ENCODE measurements at regions not wholly inside any gene's neighbourhood (a gene's known extent, or its start where the extent isn't known, plus 50 kb on each side); places are given as distances from the start of the nearest gene placed in this dataset.
"Not testable (repeated sequence)": the region's sequence is repeated elsewhere in the genome, so short reads cannot be mapped to it uniquely, and the experiment has no call there.

DNA sequence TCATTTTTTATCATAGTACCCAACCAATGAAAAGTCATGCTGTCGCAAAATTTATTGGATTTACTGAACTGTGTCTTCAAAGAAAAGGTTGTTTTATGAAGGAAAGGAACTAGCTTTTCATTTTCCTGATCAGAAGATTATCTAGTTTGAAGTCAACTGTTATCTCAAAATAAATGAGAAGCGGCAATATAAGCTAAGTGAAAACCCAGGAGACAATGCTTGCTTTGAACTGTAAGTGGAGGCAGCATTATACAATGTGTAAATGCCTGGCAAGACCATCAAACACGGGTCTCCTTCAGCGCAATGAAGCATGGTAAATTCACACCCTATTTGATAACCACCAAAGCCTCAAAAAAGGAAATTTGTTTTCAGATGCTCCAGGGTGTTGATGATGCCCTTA, 134.4 kb upstream of the PTBP2 start:
- DNase-seq (ENCODE audit: low spot score): no peak
- intact Hi-C loops (cut with DNase I): no loop called here
- ATAC-seq: no peak

DNA sequence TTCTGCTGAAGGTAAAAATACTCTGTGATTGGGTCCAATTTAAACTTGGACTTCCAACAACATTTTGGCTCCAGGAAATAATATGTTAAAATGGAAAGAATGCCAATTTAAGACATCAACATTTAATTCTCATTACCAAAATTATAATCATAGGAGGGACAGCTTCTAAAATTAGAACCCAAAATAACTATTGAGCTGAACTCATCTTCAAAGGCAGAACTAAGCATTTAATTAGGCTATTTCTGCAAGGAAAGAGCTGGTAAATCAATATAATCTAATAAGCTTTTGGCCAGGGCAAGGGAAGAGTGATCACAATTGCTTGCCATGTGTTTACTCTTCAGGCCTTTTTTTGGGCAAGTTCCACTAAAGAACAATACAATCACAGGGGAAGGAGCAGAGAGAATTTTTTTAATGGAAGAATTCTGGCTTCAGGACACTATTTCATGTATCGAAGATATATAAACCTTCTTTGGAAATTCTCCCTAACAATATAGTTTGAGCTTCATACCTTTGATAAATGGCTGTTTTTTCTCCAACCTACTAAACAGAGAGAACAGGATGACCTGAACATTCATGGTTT, 133.1 kb upstream of the PTBP2 start:
- ATAC-seq: no peak
- intact Hi-C loops (cut with DNase I): no loop called here
- no peak for DNase-seq (ENCODE audit: low spot score)

DNA sequence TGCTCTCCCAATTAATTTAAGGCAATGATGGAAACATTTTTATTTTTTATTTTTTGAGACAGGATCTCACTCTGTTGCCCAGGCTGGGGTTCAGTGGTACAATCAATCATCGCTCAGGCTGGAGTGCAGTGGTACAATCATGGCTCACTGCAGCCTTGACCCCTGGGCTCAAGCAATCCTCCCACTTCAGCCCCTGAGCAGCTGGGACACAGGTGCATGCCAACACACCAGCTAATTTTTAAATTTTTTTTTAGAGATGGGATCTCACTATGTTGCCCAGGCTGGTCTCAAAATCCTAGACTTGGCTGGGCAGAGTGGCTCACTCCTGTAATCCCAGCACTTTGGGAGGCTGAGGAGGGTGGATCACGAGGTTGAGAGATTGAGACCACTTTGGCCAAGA, 126.1 kb upstream of the PTBP2 start:
- DNase-seq (ENCODE audit: low spot score); ATAC-seq; intact Hi-C loops (cut with DNase I): not testable (repeated sequence)

DNA sequence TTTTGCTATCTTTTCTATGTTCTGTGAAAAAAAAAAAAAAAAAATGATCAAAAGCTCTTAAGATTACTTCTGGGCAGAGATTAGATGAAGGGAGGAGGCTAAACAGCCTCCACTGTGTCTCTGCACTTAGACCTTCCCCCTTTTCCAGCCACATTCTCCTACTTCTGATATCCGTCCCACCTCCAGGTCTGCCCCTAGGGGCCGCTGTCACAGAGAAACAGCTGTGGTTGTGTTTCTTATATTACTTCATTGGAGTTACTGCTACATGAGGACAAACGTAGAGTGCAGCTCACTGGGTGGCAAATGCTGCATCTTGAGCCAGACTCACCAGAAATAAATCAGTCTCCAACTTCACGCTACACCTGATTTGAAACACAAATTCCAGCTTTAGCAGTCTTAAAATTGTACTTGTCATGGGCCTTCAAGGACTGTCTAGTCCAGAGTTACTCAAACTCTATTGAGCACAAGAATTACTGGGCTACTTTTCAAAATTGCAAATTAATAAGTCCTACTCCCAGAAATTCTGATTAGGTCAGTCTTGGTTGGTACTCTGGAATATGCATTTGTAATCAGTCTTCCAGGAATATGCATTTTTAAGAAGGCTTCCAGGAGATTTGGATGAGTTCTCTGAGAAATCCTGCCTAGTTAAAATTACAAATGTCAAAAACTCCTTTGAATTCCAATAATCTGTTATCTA, 125.2 kb upstream of the PTBP2 start:
- DNase-seq (ENCODE audit: low spot score) (no peak), ATAC-seq (no peak)
- intact Hi-C loops (cut with DNase I): no loop called here

DNA sequence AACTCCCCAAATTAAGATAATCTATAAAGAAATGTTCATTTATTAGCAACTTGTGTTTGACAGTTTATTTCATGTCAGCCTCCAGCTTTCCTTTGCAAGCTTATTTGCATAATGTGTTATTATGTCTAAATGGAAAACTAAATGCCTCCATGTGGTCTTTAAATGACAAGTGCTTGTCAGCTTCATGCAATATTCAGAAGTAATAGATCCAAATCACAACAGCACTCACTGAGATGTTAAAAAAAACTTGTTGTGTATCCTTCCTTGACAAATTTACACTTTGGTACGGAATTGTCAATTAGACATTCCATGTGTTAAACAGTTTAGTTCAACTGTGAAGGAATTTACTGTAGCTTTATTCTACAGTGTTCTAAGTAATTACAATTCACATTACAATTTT, 124.4 kb upstream of the PTBP2 start:
- intact Hi-C loops (cut with DNase I): no loop called here
- no peak for ATAC-seq
- no peak for DNase-seq (ENCODE audit: low spot score)

DNA sequence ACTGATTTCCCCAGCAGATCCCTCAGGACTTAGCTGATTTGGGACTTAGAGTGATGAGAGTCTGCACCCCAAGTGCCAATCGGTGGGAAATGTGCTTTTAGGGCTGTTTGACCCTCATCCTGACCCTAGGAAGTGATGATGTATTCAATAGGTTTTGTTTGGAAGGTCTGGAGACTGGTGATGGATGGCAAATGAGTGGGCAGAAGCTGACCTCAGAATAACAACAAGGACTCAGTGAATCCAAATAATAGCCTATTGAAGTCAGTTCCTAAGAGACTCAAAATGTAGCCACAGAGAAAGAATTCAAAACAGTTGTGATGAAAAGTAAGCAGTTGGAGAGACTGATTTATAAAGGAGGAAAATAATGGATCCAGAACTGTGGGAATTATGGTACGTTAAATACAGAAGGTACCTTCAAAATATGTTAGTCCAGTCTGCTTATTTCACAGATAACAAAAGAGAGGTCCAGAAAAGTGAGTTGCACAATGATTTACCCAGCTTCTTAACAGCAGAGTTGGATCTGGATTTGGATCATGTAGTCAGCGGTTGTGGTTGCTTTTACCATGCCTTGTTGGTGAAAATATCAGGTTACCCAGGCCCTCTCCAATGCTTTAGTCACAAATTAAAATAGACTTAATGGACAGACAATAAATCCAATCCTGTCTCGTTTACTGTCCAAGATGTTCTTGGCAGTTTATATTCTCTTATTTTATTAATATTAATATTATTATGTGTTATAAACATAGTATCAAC, 123.0 kb upstream of the PTBP2 start:
- peak; percentile 76 for ATAC-seq
- intact Hi-C loops (cut with DNase I): no loop called here

DNA sequence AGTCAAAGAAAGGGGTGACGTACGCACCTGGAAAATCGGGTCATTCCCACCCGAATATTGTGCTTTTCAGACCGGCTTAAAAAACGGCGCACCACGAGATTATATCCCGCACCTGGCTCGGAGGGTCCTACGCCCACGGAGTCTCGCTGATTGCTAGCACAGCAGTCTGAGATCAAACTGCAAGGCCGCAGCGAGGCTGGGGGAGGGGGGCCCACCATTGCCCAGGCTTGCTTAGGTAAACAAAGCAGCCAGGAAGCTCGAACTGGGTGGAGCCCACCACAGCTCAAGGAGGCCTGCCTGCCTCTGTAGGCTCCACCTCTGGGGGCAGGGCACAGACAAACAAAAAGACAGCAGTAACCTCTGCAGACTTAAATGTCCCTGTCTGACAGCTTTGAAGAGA, 117.0 kb upstream of the PTBP2 start:
- DNase-seq (ENCODE audit: low spot score); ATAC-seq; intact Hi-C loops (cut with DNase I): not testable (repeated sequence)

More for the DNA sequence above, 123.0 kb upstream of the PTBP2 start:
- no peak for DNase-seq (ENCODE audit: low spot score)

DNA sequence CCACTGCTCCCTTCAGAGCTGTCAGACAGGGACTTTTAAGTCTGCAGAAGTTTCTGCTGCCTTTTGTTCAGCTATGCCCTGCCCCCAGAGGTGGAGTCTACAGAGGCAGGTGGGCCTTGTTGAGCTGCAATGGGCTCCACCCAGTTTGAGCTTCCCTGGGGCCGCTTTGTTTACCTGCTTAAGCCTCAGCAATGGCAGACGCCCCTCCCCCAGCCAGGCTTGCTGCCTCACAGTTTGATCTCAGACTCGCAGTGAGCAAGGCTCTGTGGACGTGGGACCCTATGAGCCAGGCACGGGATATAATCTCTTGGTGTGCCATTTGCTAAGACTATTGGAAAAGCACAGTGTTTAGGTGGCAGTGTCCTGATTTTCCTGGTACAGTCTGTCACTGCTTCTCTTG, 104.2 kb upstream of the PTBP2 start:
- DNase-seq (ENCODE audit: low spot score); intact Hi-C loops (cut with DNase I); ATAC-seq: not testable (repeated sequence)

DNA sequence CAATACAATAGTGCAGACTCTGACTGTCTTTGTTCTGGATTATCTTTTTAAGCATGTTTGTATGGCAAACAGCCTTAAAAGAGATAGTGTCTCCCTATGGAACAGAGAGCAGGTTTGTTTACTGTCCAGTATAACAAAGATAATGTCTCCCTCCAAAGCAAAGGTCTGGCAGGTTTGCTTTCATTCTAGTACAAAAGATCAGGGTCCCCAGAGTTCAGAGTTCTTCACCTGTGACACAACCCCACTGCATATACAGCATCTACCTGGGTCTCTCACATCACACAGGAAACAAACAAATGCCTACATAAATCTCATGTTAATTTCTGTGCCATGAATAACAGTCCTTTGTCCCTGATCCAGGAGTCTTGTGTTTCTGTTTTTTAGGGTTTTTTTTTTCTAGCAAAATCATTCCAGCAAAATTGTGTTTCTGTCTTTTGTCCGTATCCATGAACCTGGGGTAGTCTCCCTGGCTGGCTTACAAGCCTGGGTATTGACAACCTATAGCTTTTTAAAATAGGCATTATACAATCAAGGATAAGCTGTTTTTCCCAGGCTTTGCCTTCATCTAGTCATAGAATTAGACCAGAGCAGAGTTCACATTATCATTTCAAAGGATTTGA, 89.4 kb upstream of the PTBP2 start:
- ATAC-seq (no peak), DNase-seq (ENCODE audit: low spot score) (no peak)
- intact Hi-C loops (cut with DNase I): no loop called here

DNA sequence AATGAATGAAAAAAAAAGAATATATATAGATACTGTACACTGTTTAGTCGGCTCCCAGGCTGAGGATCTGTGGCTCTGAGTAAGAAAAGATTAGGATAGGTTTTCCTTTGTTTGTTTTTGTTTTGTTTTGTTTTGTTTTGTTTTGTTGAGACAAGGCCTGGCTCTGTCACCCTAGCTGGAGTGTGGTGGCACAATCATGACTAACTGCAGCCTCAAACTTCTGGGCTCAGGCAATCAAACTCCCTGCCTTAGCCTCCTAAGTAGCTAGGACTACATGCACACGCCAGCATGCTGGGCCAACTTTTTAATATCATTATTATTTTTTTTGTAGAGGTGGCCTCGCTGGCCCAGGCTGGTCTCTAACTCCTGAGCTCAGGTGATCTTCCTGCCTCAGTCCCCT, 87.9 kb upstream of the PTBP2 start:
- ATAC-seq (no peak), DNase-seq (ENCODE audit: low spot score) (no peak)
- intact Hi-C loops (cut with DNase I): no loop called here

DNA sequence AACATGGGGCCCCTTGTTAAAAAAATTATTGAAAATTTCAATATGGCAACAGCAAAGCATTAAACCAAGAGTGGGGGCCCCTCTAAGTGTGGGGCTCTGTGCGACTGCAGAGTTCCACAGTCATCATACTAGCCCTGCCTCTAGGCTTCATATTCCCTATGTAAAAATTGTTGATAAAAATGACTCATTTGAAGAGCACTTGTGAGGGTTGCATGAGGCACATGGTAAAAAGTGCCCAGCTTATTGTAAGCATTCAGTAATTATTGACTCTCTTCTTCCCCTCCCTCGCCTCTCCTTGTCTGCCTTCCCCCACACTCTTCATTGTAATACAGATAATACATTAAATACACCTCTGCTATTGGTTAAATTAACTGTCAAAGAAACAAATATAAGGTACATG, 86.7 kb upstream of the PTBP2 start:
- DNase-seq (ENCODE audit: low spot score) (no peak), ATAC-seq (no peak)
- intact Hi-C loops (cut with DNase I): no loop called here

DNA sequence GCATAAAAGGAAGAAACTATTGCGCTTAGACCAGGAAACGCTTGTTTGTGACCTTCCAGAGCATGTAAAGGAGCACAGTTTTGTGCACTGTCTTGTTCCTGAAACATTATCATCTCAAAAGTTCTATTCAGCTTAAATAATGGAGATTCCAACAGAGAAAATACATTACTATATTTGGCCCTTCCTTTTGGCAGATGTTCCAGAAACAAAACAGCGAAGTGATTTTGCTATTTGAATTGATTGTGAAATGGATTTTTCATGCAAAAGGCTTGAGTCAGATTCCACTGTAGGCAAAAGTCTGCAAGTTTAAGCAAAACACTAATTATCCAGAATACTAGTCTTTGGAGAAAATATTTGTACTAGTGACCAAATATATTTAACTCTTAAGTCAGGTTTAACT, 80.3 kb upstream of the PTBP2 start:
- ATAC-seq (no peak), DNase-seq (ENCODE audit: low spot score) (no peak)
- intact Hi-C loops (cut with DNase I): no loop called here

DNA sequence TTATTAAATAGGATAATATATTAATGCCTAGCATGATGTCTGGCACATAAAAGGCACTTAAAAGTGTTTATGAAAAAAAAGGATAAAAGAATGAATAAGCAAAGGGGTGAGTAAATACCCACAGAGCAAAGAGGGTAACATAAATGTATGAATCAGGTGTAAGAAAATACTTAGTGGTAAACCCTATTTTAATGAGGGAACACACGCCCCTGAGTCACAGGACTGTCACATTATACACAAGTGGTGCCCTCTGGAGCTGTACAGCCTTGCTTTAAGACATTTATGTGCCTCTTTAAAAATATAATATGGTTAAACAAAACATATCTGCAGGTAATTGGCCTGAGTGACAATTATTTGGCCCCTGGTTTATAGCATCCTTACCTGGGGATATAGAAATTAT, 78.1 kb upstream of the PTBP2 start:
- ATAC-seq: no peak
- intact Hi-C loops (cut with DNase I): no loop called here

DNA sequence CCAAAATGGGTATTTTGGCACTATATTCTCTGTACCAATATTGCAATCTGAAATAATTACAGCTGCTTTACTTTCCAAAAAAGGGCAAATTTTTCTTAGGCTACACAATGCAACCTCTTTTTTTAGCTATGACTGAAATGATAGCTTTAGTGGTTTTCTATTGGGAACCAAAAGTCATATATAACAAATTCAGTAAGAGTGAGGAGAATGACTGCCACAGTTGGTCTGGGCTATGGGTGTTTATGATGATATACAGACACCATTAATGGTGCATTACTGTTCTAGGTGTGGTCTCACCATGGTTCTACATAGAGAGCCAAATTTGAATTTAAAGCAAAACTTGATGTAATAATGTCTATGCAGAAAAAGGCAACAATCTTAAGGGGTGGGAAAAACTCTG, 72.3 kb upstream of the PTBP2 start:
- DNase-seq (ENCODE audit: low spot score) (no peak), ATAC-seq (no peak)
- intact Hi-C loops (cut with DNase I): no loop called here

More for the DNA sequence above, 78.1 kb upstream of the PTBP2 start:
- DNase-seq (ENCODE audit: low spot score): no peak

DNA sequence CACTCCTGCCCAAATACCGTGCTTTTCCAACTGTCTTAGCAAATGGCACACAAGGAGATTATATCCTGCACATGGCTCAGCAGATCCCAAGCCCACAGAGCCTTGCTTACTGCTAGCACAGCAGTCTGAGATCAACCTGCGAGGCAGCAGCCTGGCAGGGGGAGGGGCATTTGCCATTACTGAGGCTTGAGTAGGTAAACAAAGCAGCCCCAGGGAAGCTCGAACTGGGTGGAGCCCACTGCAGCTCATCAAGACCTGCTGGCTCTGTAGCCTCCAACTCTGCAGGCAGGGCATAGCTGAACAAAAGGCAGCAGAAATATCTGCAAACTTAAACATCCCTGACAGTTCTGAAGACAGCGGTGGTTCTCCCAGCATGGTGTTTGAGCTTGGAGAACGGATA, 70.1 kb upstream of the PTBP2 start:
- ATAC-seq: no peak
- intact Hi-C loops (cut with DNase I): no loop called here

DNA sequence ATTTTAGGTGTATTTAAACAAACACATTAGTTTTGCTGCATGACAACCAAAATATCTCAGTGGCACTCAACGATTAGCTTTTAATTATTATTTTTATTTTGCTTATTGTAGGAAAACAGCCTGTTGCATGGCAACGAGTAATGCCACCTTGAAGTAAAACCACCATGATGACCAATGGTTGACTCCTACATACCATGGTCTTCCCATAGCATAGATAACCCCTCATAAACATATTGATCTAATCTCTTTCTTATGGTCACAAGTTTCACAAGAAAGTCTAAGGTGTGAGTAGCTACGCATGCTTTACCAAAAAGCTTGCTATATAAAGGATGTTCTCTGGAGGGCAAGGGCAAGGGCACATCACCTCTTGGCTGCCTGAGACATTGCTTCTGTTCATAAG, 61.5 kb upstream of the PTBP2 start:
- intact Hi-C loops (cut with DNase I): no loop called here
- DNase-seq (ENCODE audit: low spot score): no peak
- ATAC-seq: no peak

More for the DNA sequence above, 70.1 kb upstream of the PTBP2 start:
- DNase-seq (ENCODE audit: low spot score): no peak

DNA sequence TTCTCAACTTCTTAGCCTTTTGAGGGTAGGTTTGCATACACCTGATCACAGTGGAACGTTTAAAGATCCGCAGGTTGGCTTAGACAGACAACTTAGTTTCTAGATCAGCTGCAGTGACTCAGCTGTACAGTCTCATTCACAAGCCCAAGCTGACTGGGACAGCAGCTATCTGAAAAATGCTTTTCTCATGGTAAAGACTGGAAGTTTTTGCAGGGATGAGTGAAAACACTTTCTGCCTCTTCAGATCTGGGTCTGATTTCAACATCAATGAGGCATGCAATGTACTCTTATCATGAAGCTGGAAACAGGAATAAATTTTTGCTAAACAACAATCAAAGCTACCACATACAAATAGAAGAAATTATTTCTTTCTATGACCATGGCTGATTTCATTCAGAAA, 61.1 kb upstream of the PTBP2 start:
- ATAC-seq (no peak), DNase-seq (ENCODE audit: low spot score) (no peak)
- intact Hi-C loops (cut with DNase I): no loop called here
